ENCODE measurements at regions not wholly inside any gene's neighbourhood (a gene's known extent, or its start where the extent isn't known, plus 50 kb on each side); places are given as distances from the start of the nearest gene placed in this dataset.
"Not testable (repeated sequence)": the region's sequence is repeated elsewhere in the genome, so short reads cannot be mapped to it uniquely, and the experiment has no call there.

DNA sequence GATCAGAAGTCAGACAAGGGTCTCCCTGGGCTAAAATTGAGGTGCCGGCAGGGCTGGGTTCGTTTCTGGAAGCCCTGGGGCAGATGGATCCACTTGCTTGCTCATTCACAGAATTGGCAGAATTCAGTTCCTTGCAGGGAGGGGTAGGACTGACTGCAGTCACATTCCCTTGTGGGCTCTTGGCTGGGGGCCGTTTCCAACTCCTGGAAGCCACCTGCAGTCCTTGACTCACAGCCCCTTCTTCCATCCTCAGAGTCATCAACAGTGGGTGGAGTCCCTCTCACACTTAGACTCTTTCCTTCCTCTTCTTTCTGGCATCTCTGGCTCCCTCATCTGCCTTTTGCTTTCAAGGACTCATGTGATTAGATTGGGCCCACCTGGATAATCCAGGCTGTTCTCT lies 54.6 kb upstream of the NANOS1 start:
- intact Hi-C loops (cut with DNase I) = no loop called here
- DNase-seq = no peak
- Histone ChIP-seq H3K4me1 (peaks cover 0 to 6% (median 0%) of the 10 kb centered on the region in 4 donors), H3K4me3 (no peak overlapping the region), H3K27me3 (no peaks in the 10 kb centered on the region), H3K36me3 (no peaks in the 10 kb centered on the region), H3K9me3 (peaks cover 0 to 6% (median 3%) of the 10 kb centered on the region in 4 donors), H3K27ac (no peak overlapping the region)
- TF ChIP-seq, protein P1, sequence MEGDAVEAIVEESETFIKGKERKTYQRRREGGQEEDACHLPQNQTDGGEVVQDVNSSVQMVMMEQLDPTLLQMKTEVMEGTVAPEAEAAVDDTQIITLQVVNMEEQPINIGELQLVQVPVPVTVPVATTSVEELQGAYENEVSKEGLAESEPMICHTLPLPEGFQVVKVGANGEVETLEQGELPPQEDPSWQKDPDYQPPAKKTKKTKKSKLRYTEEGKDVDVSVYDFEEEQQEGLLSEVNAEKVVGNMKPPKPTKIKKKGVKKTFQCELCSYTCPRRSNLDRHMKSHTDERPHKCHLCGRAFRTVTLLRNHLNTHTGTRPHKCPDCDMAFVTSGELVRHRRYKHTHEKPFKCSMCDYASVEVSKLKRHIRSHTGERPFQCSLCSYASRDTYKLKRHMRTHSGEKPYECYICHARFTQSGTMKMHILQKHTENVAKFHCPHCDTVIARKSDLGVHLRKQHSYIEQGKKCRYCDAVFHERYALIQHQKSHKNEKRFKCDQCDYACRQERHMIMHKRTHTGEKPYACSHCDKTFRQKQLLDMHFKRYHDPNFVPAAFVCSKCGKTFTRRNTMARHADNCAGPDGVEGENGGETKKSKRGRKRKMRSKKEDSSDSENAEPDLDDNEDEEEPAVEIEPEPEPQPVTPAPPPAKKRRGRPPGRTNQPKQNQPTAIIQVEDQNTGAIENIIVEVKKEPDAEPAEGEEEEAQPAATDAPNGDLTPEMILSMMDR (IDR thresholded peaks at IDR 0.05) = no peak
- TF ChIP-seq EP300 (IDR thresholded peaks at IDR 0.05) (no peak), POLR2A (IDR thresholded peaks at IDR 0.05) (no peak), POLR2AphosphoS5 (IDR thresholded peaks at IDR 0.05) (no peak)
- 73 to 83% methylated on average over 3 of the region's 3 CpGs for WGBS, 2 donors

- H3K27ac ChIP-seq; H3K9me3 ChIP-seq; H3K27me3 ChIP-seq; H3K4me1 ChIP-seq; H3K36me3 ChIP-seq; DNase-seq; intact Hi-C loops (cut with DNase I); H3K4me3 ChIP-seq: not testable (repeated sequence)
- 92 to 96% methylated on average over 3 of the region's 3 CpGs for WGBS, 2 donors
Measured at GRCh38 chr10:118976219-118976618, 53.3 kb upstream of the NANOS1 start.

- Histone ChIP-seq H3K36me3 (no peaks in the 10 kb centered on the region), H3K27me3 (no peaks in the 10 kb centered on the region), H3K4me3 (no peak overlapping the region), H3K4me1 (no peaks in the 10 kb centered on the region), H3K9me3 (peaks cover 0 to 6% (median 3%) of the 10 kb centered on the region in 4 donors), H3K27ac (no peak overlapping the region)
- WGBS, 2 donors = 86 to 87% methylated on average over 5 of the region's 5 CpGs
- DNase-seq = no peak
- TF ChIP-seq POLR2AphosphoS5 (IDR thresholded peaks at IDR 0.05) = no peak
- TF ChIP-seq, protein P1 (IDR thresholded peaks at IDR 0.05) = no peak
- TF ChIP-seq EP300 (IDR thresholded peaks at IDR 0.05) = no peak
- no peak for TF ChIP-seq POLR2A (IDR thresholded peaks at IDR 0.05)
- intact Hi-C loops (cut with DNase I) = no loop called here
Measured at GRCh38 chr10:118977022-118977599, 52.4 kb upstream of the NANOS1 start.

DNA sequence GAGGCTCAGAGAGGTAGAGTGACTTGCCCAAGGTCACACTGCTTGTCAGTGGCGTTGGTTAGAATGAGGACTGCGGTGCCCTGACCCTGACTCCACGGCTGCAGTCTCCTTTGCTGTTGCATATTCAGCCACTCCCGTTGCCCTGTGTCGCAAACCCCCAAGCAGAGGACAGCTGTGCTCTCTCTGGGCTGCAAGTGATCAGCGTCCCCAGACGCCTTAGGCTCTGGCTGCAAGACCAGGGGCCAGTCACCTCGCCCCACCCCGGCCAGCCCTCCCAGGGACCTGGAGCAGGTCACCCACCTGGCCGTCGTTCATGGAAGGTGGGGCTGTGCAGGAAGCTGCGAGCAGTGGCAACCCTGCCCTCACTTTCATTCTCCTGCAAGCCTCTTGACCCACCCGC lies 51.7 kb upstream of the NANOS1 start:
- intact Hi-C loops (cut with DNase I) = no loop called here
- Histone ChIP-seq H3K4me1 (no peaks in the 10 kb centered on the region), H3K9me3 (peaks cover 0 to 6% (median 3%) of the 10 kb centered on the region in 4 donors), H3K27me3 (no peaks in the 10 kb centered on the region), H3K36me3 (no peaks in the 10 kb centered on the region), H3K4me3 (no peak overlapping the region), H3K27ac (no peak overlapping the region)
- TF ChIP-seq, protein P1 (IDR thresholded peaks at IDR 0.05) = no peak
- TF ChIP-seq POLR2A (IDR thresholded peaks at IDR 0.05) = no peak
- 45 to 70% methylated on average over 13 of the region's 13 CpGs for WGBS, 2 donors
- no peak for DNase-seq

- H3K4me3 ChIP-seq = no peak overlapping the region
- H3K4me1 ChIP-seq = no peaks in the 10 kb centered on the region
- H3K27me3 ChIP-seq = no peaks in the 10 kb centered on the region
- DNase-seq = no peak
- no peak overlapping the region for H3K27ac ChIP-seq
- peaks cover 0 to 6% (median 3%) of the 10 kb centered on the region in 4 donors for H3K9me3 ChIP-seq
- TF ChIP-seq, protein P1 (IDR thresholded peaks at IDR 0.05) = no peak
- TF ChIP-seq POLR2AphosphoS5 (IDR thresholded peaks at IDR 0.05) = no peak
- no peak for TF ChIP-seq POLR2A (IDR thresholded peaks at IDR 0.05)
- TF ChIP-seq EP300 (IDR thresholded peaks at IDR 0.05) = no peak
- no peaks in the 10 kb centered on the region for H3K36me3 ChIP-seq
- intact Hi-C loops (cut with DNase I) = no loop called here
- WGBS, 2 donors = 80 to 84% methylated on average over 14 of the region's 14 CpGs
Measured at GRCh38 chr10:118978316-118978997, 51.1 kb upstream of the NANOS1 start.
